ENCODE measurements at regions not wholly inside any gene's neighbourhood (a gene's known extent, or its start where the extent isn't known, plus 50 kb on each side); places are given as distances from the start of the nearest gene placed in this dataset.

GRCh38 chr16:13394488-13394887 lies 493.1 kb downstream of the SHISA9 start:
- FAIRE-seq = no peak

GRCh38 chr16:13397126-13397525 lies 495.7 kb downstream of the SHISA9 start:
- no peak for FAIRE-seq

- FAIRE-seq = no peak
Measured at GRCh38 chr16:13401641-13402040, 500.2 kb downstream of the SHISA9 start.

- FAIRE-seq = no peak
Measured at GRCh38 chr16:13402601-13403000, 501.2 kb downstream of the SHISA9 start.

- no peak for FAIRE-seq
Measured at GRCh38 chr16:13403326-13403725, 501.9 kb downstream of the SHISA9 start.

- no peak for FAIRE-seq
Measured at GRCh38 chr16:13414154-13414553, 505.8 kb upstream of the ERCC4 start.

GRCh38 chr16:13419589-13419988 lies 500.4 kb upstream of the ERCC4 start:
- no peak for FAIRE-seq

- no peak for FAIRE-seq
Measured at GRCh38 chr16:13421726-13422125, 498.2 kb upstream of the ERCC4 start.

GRCh38 chr16:13425836-13426235 lies 494.1 kb upstream of the ERCC4 start:
- no peak for FAIRE-seq

GRCh38 chr16:13426269-13426668 lies 493.7 kb upstream of the ERCC4 start:
- no peak for FAIRE-seq

- FAIRE-seq = no peak
Measured at GRCh38 chr16:13426736-13427135, 493.2 kb upstream of the ERCC4 start.

- no peak for FAIRE-seq
Measured at GRCh38 chr16:13427943-13428342, 492.0 kb upstream of the ERCC4 start.

GRCh38 chr16:13429416-13429815 lies 490.5 kb upstream of the ERCC4 start:
- FAIRE-seq = no peak

GRCh38 chr16:13435415-13435814 lies 484.5 kb upstream of the ERCC4 start:
- no peak for FAIRE-seq

- no peak for FAIRE-seq
Measured at GRCh38 chr16:13435873-13436474, 484.0 kb upstream of the ERCC4 start.

- FAIRE-seq = no peak
Measured at GRCh38 chr16:13436641-13437412, 483.1 kb upstream of the ERCC4 start.

- no peak for FAIRE-seq
Measured at GRCh38 chr16:13437413-13437795, 482.6 kb upstream of the ERCC4 start.

GRCh38 chr16:13438064-13438463 lies 481.9 kb upstream of the ERCC4 start:
- no peak for FAIRE-seq

GRCh38 chr16:13439766-13440165 lies 480.2 kb upstream of the ERCC4 start:
- no peak for FAIRE-seq

GRCh38 chr16:13441675-13442074 lies 478.3 kb upstream of the ERCC4 start:
- no peak for FAIRE-seq

GRCh38 chr16:13448346-13448745 lies 471.6 kb upstream of the ERCC4 start:
- no peak for FAIRE-seq

GRCh38 chr16:13453325-13453724 lies 466.6 kb upstream of the ERCC4 start:
- no peak for FAIRE-seq

GRCh38 chr16:13453938-13454553 lies 465.9 kb upstream of the ERCC4 start:
- FAIRE-seq = no peak

- no peak for FAIRE-seq
Measured at GRCh38 chr16:13463619-13464018, 456.3 kb upstream of the ERCC4 start.
